ENCODE measurements at regions not wholly inside any gene's neighbourhood (a gene's known extent, or its start where the extent isn't known, plus 50 kb on each side); places are given as distances from the start of the nearest gene placed in this dataset.
"Not testable (repeated sequence)": the region's sequence is repeated elsewhere in the genome, so short reads cannot be mapped to it uniquely, and the experiment has no call there.

DNA sequence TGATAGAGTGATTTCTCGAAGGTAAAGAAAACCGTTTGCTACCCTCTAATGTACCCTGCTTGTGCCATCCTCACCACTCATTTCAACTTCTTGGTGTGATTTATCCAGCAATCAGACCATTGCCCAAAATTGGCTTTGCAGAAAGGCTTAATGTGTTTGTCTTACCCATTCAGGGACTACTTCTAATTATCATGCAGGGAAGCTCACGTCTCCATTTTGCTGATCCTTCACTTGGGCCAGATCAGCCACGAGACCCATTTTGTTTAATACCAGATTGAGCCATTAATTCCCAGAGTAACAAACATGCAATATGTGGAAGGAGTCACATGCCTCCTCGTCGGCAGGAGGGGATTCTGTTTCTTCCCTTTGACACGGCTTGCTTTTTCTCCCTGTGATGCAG, 51.1 kb upstream of the CRY1 start:
- DNase-seq (ENCODE audit: low spot score): no peak

- no peak for DNase-seq (ENCODE audit: low spot score)
Observed at GRCh38 chr12:107144990-107145389, 51.6 kb upstream of the CRY1 start.

DNA sequence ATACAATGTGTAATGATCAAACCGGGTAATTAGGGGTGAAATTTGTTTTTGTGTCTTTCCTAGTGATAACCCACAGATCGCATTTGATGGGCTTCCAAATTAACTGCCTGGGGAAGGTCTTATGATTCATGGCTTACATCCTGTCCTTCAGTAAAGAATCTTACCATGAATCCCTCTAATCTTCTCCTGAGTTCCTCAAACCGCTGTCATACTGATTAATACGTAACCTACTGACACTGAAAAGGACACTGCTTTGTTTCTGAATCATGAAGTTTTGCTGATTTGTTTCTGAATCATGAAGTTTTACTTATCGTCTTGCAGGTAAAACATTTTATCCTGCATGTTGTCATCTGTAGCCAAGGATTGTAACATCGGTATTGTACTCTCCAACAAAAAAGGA, 52.0 kb upstream of the CRY1 start:
- DNase-seq (ENCODE audit: low spot score): no peak

- no peak for DNase-seq (ENCODE audit: low spot score)
Observed at GRCh38 chr12:107148107-107148506, 54.8 kb upstream of the CRY1 start.

DNA sequence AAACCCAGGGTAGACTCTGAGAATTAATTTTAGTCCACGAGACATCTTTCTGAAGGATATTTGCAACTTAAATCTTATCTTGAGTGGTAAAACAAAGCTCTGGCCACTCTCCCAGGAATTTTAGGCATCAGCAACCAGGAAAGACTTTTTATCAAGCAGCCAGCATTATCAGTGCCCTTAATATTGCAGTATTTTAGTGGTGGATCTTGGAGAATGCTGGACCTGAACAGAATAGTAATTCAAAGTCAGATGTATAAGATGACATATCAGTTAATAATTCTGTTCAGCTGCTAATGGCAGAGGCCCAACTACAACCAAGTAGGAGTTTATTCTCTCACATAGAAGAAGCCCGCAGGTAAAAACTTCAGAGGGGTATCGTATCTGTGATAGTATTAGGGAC, 59.0 kb upstream of the CRY1 start:
- no peak for DNase-seq (ENCODE audit: low spot score)

- no peak for DNase-seq (ENCODE audit: low spot score)
Observed at GRCh38 chr12:107159384-107159900, 66.1 kb upstream of the CRY1 start.

GRCh38 chr12:107163413-107163812, 70.1 kb upstream of the CRY1 start:
- DNase-seq (ENCODE audit: low spot score): no peak

- DNase-seq (ENCODE audit: low spot score): no peak
Observed at GRCh38 chr12:107164392-107164791, 71.0 kb upstream of the CRY1 start.

DNA sequence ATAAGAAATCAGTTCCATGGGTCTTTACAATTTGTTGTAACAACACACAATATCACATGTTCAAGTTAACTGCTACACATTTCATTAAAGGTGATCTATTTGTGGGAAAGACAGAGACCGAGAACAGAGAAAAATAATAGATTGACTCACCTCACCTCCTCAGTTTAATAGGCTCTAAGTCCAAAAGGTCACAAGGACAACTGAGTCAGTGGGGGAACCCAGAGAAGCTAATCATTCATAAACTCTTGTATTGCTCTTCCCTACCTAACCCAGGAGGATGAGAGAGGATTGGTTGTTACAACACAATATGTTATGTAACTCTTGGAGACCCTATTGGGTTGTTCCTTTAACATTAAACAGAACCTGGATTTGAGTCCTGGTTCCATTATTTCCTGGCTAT, 72.2 kb upstream of the CRY1 start:
- no peak for DNase-seq (ENCODE audit: low spot score)

DNA sequence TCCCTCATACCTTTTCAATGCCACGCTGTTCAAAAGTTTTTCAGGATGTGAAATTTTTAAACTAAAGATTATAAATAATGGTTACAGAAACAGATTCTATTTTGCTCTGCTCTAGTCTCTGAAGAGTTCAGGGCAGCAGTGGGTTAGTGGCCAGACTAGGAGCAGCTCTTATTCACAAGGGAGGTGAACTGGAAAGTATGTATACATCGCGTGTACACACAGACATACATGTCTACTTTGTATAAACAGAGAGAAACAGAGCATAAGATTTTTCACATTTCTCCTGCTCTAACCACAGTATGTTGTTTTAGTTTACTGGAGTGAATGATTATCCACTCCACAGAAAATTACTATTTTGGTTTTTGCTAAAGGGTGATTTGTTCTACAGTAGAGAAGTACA, 74.4 kb upstream of the CRY1 start:
- DNase-seq (ENCODE audit: low spot score): no peak

DNA sequence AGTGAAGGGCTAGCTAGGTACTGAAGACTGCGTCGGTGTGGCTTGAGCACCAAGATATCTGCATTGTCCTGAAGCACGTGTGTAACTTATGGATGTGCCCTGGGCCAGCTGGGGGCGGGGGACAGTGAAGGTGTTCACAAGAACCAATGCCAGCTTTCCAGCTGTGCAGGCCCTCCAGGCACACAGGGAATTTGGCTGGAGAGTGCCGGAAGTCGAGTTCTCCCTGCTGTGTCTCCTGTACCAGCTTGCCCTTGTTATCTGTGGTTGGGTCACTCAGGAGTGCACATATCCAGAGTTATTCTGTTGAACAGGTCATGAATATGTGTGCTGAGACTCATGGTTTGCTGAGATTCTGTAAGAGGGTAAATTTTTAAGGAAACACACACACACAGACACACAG, 75.9 kb upstream of the CRY1 start:
- DNase-seq (ENCODE audit: low spot score): no peak

DNA sequence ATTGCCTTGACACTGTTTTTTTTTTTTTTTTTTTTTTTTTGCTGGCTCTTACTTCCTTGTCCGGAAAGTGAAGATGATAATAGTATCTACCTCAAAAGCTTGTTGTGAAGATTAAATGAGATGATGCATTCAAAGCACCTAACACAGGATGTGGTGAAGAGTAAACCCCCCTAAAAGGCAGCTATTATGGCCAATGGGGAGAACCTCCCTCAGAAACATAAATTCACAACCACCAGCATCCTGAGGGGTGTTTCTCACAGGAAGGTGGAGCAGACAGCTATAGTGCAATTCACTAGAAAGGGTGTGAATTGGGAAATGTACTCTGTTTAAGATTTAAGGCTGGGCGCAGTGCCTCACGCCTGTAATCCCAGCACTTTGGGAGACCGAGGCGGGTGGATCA, 85.4 kb upstream of the CRY1 start:
- no peak for DNase-seq (ENCODE audit: low spot score)

DNA sequence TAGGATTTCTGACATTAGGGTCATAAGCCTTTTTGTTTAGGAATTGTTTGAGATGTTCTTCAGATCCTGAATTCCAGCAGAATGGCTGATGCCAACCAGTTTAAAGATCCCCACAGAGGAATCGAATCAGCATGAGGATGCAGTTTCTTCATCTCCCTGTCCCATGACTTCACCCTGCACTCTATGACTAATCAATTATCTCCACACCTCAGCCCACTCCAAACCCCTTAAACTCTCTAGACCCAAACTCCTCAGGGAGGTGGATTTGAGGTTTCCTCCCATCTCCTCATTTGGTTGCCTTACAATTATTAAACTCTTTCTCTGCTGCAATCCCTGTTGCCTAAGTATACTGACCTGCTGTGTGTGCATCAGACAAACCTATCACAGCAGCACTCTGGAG, 86.5 kb upstream of the CRY1 start:
- DNase-seq (ENCODE audit: low spot score): no peak

DNA sequence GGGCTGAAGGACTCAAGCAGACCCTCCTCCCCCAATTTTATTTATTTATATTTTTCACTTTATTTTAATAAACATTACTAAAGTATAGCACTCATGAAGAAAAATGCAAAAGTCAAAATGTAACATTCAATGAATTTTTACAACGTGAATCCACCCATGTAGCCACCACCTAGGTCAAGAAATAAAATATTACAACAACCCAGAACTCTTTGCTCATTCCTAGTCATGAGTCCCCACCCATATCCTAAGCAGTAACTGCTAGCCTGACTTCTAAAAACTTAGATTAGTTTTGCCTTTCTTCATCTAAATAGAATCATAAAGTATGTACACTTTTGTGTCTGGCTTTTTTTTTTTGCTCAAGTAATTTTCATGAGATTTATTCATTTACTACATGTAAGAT, 86.9 kb upstream of the CRY1 start:
- DNase-seq (ENCODE audit: low spot score): no peak

DNA sequence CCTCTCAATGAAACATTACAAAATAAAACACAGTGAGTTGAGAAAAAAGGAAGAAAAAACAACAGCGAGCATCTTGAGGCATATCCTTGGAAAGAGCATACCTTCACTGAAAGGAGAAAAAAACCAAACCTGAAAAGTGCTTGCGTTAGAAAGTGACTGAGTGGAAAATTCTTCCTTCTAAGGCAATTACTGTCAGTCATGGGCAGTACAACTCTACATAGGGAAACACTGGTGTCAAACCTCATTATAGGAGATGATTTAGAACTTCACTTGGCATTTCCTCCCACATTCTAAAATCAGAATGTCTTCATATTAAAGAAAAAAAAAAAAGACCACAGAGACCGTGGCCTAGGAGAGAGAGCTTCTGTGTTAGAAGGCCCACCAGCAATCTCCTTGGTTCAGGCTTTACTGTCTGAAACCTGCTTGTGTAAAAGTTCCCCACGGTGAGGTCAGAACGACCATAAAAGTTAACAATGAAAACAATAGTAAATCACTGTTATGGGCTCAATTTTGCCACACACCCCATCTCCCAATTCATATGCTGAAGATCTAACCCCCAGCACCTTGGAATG, 91.1 kb upstream of the CRY1 start:
- DNase-seq (ENCODE audit: low spot score): no peak

DNA sequence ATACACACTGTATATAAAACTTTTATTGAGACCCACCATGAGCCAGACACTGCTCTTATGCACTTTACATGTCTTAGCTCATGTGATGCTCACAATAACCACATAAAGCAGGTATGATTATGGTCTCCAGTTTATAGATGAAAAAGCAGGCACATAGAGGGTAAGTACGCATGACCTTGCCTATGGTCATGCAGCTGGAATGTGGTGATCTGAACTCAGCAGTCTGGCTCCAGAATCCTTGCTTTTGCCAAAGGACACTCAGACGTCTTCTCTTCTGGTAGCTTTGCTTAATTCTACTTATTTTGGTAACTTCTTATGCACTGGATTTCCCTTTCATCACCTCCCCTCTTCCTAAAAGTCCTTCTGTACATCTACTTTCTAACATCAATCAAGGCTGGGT, 103.3 kb upstream of the CRY1 start:
- DNase-seq (ENCODE audit: low spot score): no peak

DNA sequence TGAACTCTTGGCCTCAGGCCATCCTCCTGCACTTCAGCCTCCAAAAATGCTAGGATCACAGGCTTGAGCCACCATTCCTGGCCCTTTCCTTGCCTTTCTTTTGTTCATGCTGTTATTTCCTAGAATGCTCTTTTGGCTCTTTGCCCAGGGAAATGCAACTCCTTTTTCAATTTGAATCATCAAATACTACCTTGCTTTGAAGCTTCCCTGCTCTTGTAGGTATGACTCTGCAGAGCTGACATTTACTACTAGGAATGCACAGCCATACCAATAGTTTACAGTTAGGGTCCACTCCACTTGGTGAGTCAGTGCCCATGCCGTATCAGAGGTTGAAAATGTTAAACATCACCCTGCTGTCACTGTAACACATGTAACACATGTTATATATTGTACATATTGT, 107.0 kb upstream of the CRY1 start:
- DNase-seq (ENCODE audit: low spot score): no peak

- DNase-seq (ENCODE audit: low spot score): no peak
Observed at GRCh38 chr12:107207931-107208525, 114.7 kb upstream of the CRY1 start.

DNA sequence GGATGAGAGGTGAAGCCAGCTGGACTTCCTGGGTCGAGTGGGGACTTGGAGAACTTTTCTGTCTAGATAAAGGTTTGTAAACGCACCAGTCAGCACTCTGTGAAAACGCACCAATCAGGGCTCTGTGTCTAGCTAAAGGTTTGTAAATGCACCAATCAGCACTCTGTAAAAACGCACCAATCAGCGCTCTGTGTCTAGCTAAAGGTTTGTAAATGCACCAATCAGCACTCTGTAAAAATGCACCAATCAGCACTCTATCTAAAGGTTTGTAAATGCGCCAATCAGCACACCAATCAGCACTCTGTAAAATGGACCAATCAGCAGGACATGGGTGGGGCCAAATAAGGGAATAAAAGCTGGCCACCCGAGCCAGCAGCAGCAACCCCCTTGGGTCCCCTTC, 116.4 kb upstream of the CRY1 start:
- DNase-seq (ENCODE audit: low spot score): not testable (repeated sequence)

GRCh38 chr12:107214373-107214773, 121.0 kb upstream of the CRY1 start:
- DNase-seq (ENCODE audit: low spot score): not testable (repeated sequence)

GRCh38 chr12:107216411-107216810, 123.1 kb upstream of the CRY1 start:
- DNase-seq (ENCODE audit: low spot score): not testable (repeated sequence)

DNA sequence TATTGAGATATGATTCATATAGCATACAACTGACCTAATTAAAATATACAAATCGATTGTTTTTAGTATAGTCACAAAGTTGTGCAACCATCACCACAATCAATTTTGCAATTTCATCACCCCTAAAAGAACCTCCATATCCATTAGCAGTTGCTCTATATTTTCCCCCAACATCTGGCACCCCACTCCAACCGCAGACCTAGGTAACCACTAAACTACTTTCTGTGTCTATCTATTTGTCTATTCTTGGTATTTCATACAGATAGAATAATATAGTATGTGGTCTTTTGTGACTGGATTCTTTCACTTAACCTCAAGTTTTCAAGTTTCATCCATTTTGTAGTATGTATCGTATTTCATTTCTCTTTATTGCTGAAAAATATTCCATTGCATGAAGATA, 126.0 kb upstream of the CRY1 start:
- DNase-seq (ENCODE audit: low spot score): no peak

- DNase-seq (ENCODE audit: low spot score): no peak
Observed at GRCh38 chr12:107221913-107222312, 128.6 kb upstream of the CRY1 start.

- DNase-seq (ENCODE audit: low spot score): no peak
Observed at GRCh38 chr12:107223821-107224220, 130.5 kb upstream of the CRY1 start.

Data from Ammon's horn (tissue), 1 donor.